HG03159 (cell line): ENCODE measurements at regions not wholly inside any gene's neighbourhood (a gene's known extent, or its start where the extent isn't known, plus 50 kb on each side); places are given as distances from the start of the nearest gene placed in this dataset.
"Not testable (repeated sequence)": the region's sequence is repeated elsewhere in the genome, so short reads cannot be mapped to it uniquely, and the experiment has no call there.

Experiments used
- ATAC-seq: cut with Tn5 transposase; IDR thresholded peaks from one replicate; pipeline ENCODE4 v1.9.1; 2021; ENCODE audit warnings: mild to moderate bottlenecking, moderate library complexity; ENCODE audit not compliant: unreplicated experiment

- ATAC-seq = no peak
These were observed 390.8 kb upstream of the MON1B start for GRCh38 chr16:76800196-76800595.

- no peak for ATAC-seq
These were observed 389.6 kb upstream of the MON1B start for GRCh38 chr16:76801357-76801756.

- ATAC-seq = no peak
These were observed 374.5 kb upstream of the MON1B start for GRCh38 chr16:76816475-76816874.

- no peak for ATAC-seq
These were observed 372.3 kb upstream of the MON1B start for GRCh38 chr16:76818606-76819181.

GRCh38 chr16:76819226-76819916 is 371.6 kb upstream of the MON1B start:
- no peak for ATAC-seq

GRCh38 chr16:76824221-76824620 is 366.8 kb upstream of the MON1B start:
- ATAC-seq = no peak

GRCh38 chr16:76824791-76825190 is 366.2 kb upstream of the MON1B start:
- no peak for ATAC-seq

GRCh38 chr16:76835339-76835738 is 355.7 kb upstream of the MON1B start:
- ATAC-seq = no peak

GRCh38 chr16:76835779-76836300 is 355.1 kb upstream of the MON1B start:
- ATAC-seq = no peak

GRCh38 chr16:76837872-76838271 is 353.1 kb upstream of the MON1B start:
- no peak for ATAC-seq

GRCh38 chr16:76854234-76854633 is 336.8 kb upstream of the MON1B start:
- ATAC-seq = no peak

- no peak for ATAC-seq
These were observed 334.9 kb upstream of the MON1B start for GRCh38 chr16:76856112-76856511.

GRCh38 chr16:76857402-76857801 is 333.6 kb upstream of the MON1B start:
- no peak for ATAC-seq

GRCh38 chr16:76862901-76863300 is 328.1 kb upstream of the MON1B start:
- ATAC-seq = no peak

GRCh38 chr16:76866994-76867393 is 324.0 kb upstream of the MON1B start:
- no peak for ATAC-seq

GRCh38 chr16:76875898-76876297 is 315.1 kb upstream of the MON1B start:
- no peak for ATAC-seq

- no peak for ATAC-seq
These were observed 311.6 kb upstream of the MON1B start for GRCh38 chr16:76879420-76879819.

GRCh38 chr16:76880523-76880922 is 310.5 kb upstream of the MON1B start:
- not testable (repeated sequence) for ATAC-seq

GRCh38 chr16:76882105-76882504 is 308.9 kb upstream of the MON1B start:
- no peak for ATAC-seq

- no peak for ATAC-seq
These were observed 307.9 kb upstream of the MON1B start for GRCh38 chr16:76883076-76883475.

GRCh38 chr16:76885776-76886537 is 305.0 kb upstream of the MON1B start:
- ATAC-seq = no peak

GRCh38 chr16:76897816-76898215 is 293.2 kb upstream of the MON1B start:
- ATAC-seq = no peak
